ENCODE measurements at regions not wholly inside any gene's neighbourhood (a gene's known extent, or its start where the extent isn't known, plus 50 kb on each side); places are given as distances from the start of the nearest gene placed in this dataset.

DNA sequence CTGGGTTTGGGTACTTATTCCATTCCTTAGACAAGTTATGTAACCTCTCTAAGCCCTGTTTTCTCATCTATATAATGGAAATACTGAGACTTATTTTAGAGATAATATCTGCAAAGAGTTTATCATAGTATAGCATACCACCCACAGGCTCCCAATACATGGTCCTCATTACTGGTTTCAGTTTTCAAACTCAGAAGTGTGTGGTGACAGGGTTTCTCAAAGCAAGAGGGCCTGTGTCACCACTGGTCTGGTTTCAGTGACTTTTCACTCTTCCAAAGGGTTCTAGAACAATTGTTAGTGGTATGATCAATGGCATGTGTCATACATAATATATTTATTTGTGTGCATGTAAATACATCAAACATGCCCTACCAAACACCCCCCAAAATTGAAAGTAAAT is 89.2 kb upstream of the BMPER start:
- H3K4me2 ChIP-seq (replicated peaks; ENCODE audit: extremely low read depth, low read length, poor library complexity, severe bottlenecking): no peak overlapping the region
- H3K4me3 ChIP-seq (replicated peaks in 1 of 3; ENCODE audit: low read depth in 2 of 3, low read length in 3 of 3): no peak overlapping the region
- intact Hi-C loops (cut with micrococcal nuclease): no loop called here
- Mint-ChIP-seq H3K27ac (no peak overlapping the region), H3K9me3 (peaks cover 0 to 7% (median 3%) of the 10 kb centered on the region in 7 donors), H3K4me3 (no peak overlapping the region), H3K36me3 (no peaks in the 10 kb centered on the region), H3K4me1 (peaks cover 2% of the 10 kb centered on the region), H3K27me3 (ENCODE audit: low read depth in 3 of 3) (no peaks in the 10 kb centered on the region)
- H2AFZ ChIP-seq (ENCODE audit: insufficient read depth, low read depth, low read length, poor library complexity, severe bottlenecking): no peak overlapping the region
- H3K27me3 ChIP-seq (ENCODE audit: control insufficient read depth in 2 of 2, insufficient read depth in 2 of 2, low read length in 2 of 2): no peaks in the 10 kb centered on the region
- H3K27ac ChIP-seq (ENCODE audit: low read depth in 1 of 2, low read length in 2 of 2): no peak overlapping the region
- H3K9ac ChIP-seq (ENCODE audit: insufficient read depth, low read length, poor library complexity, severe bottlenecking): no peak overlapping the region
- no peak for TF ChIP-seq CTCF (IDR thresholded peaks at IDR 0.05)
- H4K20me1 ChIP-seq (ENCODE audit: insufficient read depth, low read length): no peaks in the 10 kb centered on the region
- DNase-seq: no peak
- no peaks in the 10 kb centered on the region for H3K9me3 ChIP-seq (replicated peaks in 1 of 2; ENCODE audit: control insufficient read depth in 1 of 2, insufficient read depth in 1 of 2, low read length in 2 of 2)
- no peaks in the 10 kb centered on the region for H3K4me1 ChIP-seq (ENCODE audit: control insufficient read depth in 1 of 2, insufficient read depth in 2 of 2, low read length in 2 of 2)
- no peaks in the 10 kb centered on the region for H3K79me2 ChIP-seq (ENCODE audit: insufficient read depth, low read length)
- H3K36me3 ChIP-seq (replicated peaks in 1 of 2; ENCODE audit: control insufficient read depth in 1 of 2, insufficient read depth in 2 of 2, low read length in 2 of 2): no peaks in the 10 kb centered on the region

DNA sequence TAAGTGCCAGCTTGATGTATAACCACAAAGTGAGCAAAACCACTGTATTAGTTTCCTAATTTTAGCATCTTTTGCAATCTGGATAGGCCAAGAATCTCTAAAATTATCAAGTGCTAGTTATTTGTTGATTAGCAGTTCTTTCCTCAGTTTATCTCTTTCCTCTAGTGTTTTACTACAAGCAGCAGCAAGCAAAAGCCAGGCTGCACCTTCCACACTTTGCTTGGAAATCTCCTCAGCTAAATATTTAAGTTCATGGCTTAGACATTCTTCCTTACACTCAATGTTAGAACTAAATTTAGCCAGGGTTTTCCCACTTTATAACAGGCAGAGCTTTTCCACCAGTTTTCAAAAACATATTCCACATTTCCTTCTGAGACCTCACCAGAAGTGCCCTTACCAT is 85.7 kb upstream of the BMPER start:
- Histone ChIP-seq H2AFZ (ENCODE audit: insufficient read depth, low read depth, low read length, poor library complexity, severe bottlenecking) (no peak overlapping the region), H3K79me2 (ENCODE audit: insufficient read depth, low read length) (no peaks in the 10 kb centered on the region), H4K20me1 (ENCODE audit: insufficient read depth, low read length) (no peaks in the 10 kb centered on the region), H3K4me2 (replicated peaks; ENCODE audit: extremely low read depth, low read length, poor library complexity, severe bottlenecking) (no peak overlapping the region), H3K27ac (ENCODE audit: low read depth in 1 of 2, low read length in 2 of 2) (no peak overlapping the region), H3K9ac (ENCODE audit: insufficient read depth, low read length, poor library complexity, severe bottlenecking) (no peak overlapping the region), H3K36me3 (replicated peaks in 1 of 2; ENCODE audit: control insufficient read depth in 1 of 2, insufficient read depth in 2 of 2, low read length in 2 of 2) (no peaks in the 10 kb centered on the region), H3K4me3 (replicated peaks in 1 of 3; ENCODE audit: low read depth in 2 of 3, low read length in 3 of 3) (no peak overlapping the region), H3K27me3 (ENCODE audit: control insufficient read depth in 2 of 2, insufficient read depth in 2 of 2, low read length in 2 of 2) (no peaks in the 10 kb centered on the region), H3K4me1 (ENCODE audit: control insufficient read depth in 1 of 2, insufficient read depth in 2 of 2, low read length in 2 of 2) (no peaks in the 10 kb centered on the region), H3K9me3 (replicated peaks in 1 of 2; ENCODE audit: control insufficient read depth in 1 of 2, insufficient read depth in 1 of 2, low read length in 2 of 2) (no peaks in the 10 kb centered on the region)
- DNase-seq: no peak
- Mint-ChIP-seq H3K27me3 (ENCODE audit: low read depth in 3 of 3) (no peaks in the 10 kb centered on the region), H3K4me1 (no peaks in the 10 kb centered on the region), H3K4me3 (no peak overlapping the region), H3K27ac (no peak overlapping the region), H3K36me3 (no peaks in the 10 kb centered on the region), H3K9me3 (peaks cover 0 to 7% (median 4%) of the 10 kb centered on the region in 7 donors)
- no peak for TF ChIP-seq CTCF (IDR thresholded peaks at IDR 0.05)
- intact Hi-C loops (cut with micrococcal nuclease): no loop called here
